K562 (cell line): ENCODE measurements at regions not wholly inside any gene's neighbourhood (a gene's known extent, or its start where the extent isn't known, plus 50 kb on each side); places are given as distances from the start of the nearest gene placed in this dataset.

Experiments used
- ATAC-seq: fragments of 200-7000 bp; cut with Tn5 transposase; 3 replicates; pipeline ENCODE4 v1.9.1; 2020; ENCODE audit warnings: moderate library complexity
- BruUV-seq: library from RNA; stranded (reverse); fragments of 400-500 nt; replicated peaks from 2 replicates; lab custom pipeline; 2021; lab: Mats Ljungman, UMichigan
- CTCF ChIA-PET: fragments of 300-600 bp; formaldehyde crosslinking; extraction: SDS; loops from one replicate; lab custom pipeline; 2021; ENCODE audit warnings: low intra/inter-chr PET ratio; lab: Yijun Ruan, JAX
- POLR2A ChIA-PET: fragments of 300-600, 350-650 bp; sonication (Branson Sonifier 250); formaldehyde crosslinking; extraction: SDS; loops from one replicate; lab custom pipeline; 2021; ENCODE audit warnings: antibody characterized with exemption, inconsistent platforms; lab: Yijun Ruan, JAX
- DNase-seq, 4 experiments: peaks; one replicate each; pipeline versions ENCODE4 v3.0.0 to v3.0.0-alpha.2; 2011 to 2018; ENCODE audit warnings: low spot score in 3 of 4, mixed read lengths in 3 of 4; ENCODE audit errors: extremely low read depth in 1 of 4
- FAIRE-seq: peaks from 2 replicates; lab custom pipeline; 2011; peaks lifted over from hg19 to GRCh38; lab: Jason Lieb, UNC
- H2AFZ ChIP-seq: 2 replicates; pipeline ENCODE4 v1.6.0; 2011; ENCODE audit warnings: low read depth, low read length, control low read depth, inconsistent platforms
- H3K27ac ChIP-seq: fragments of 200-600 bp; 3 replicates; pipeline ENCODE4 v1.8.0; 2011; ENCODE audit warnings: low read depth, mild to moderate bottlenecking, control low read depth, inconsistent platforms, low read length, moderate library complexity, mixed read lengths; ENCODE audit errors: extremely low read depth
- H3K27me3 ChIP-seq, 2 experiments: fragments of 300-600 bp in 1 of 2; 2 replicates in 1 of 2; 3 replicates in 1 of 2; pipeline versions ENCODE4 v1.6.0 to v1.8.0; 2011; ENCODE audit warnings: inconsistent platforms in 2 of 2, low read length in 2 of 2, mild to moderate bottlenecking in 1 of 2, mixed read lengths in 1 of 2, moderate library complexity in 1 of 2; ENCODE audit not compliant: control insufficient read depth in 2 of 2, insufficient read depth in 2 of 2
- H3K36me3 ChIP-seq: fragments of 300-600 bp; 3 replicates; pipeline ENCODE4 v1.8.0; 2011; ENCODE audit warnings: mild to moderate bottlenecking, low read length, inconsistent platforms; ENCODE audit not compliant: control insufficient read depth, insufficient read depth
- H3K4me1 ChIP-seq, 2 experiments: fragments of 200-600 bp in 1 of 2; replicated peaks in 1 of 2; 2 replicates in 1 of 2; 3 replicates in 1 of 2; pipeline versions ENCODE4 v1.5.1 to v1.8.0; 2011; ENCODE audit warnings: inconsistent platforms in 2 of 2, low read length in 2 of 2, mild to moderate bottlenecking in 1 of 2, mixed read lengths in 1 of 2, moderate library complexity in 1 of 2; ENCODE audit not compliant: control insufficient read depth in 2 of 2, insufficient read depth in 2 of 2
- H3K4me2 ChIP-seq: 2 replicates; pipeline ENCODE4 v1.6.1; 2011; ENCODE audit warnings: low read length, control low read depth, inconsistent platforms, mixed read lengths; ENCODE audit not compliant: insufficient read depth
- H3K4me3 ChIP-seq: fragments of 200-600 bp; sonication (generic), shearing (Covaris generic); 2 replicates; pipeline ENCODE4 v1.5.1; 2016; ENCODE audit warnings: control low read depth, inconsistent platforms
- H3K79me2 ChIP-seq: fragments of 200-600 bp; 3 replicates; pipeline ENCODE4 v1.8.0; 2011; ENCODE audit warnings: low read length, inconsistent platforms; ENCODE audit not compliant: control insufficient read depth, insufficient read depth
- H3K9ac ChIP-seq, 2 experiments: 2 replicates each; pipeline versions ENCODE4 v1.6.0 to v1.6.1; 2011; ENCODE audit warnings: low read depth in 2 of 2, low read length in 2 of 2, control low read depth in 1 of 2, inconsistent platforms in 1 of 2, mild to moderate bottlenecking in 1 of 2, mixed read lengths in 1 of 2; ENCODE audit not compliant: insufficient read depth in 1 of 2
- H3K9me1 ChIP-seq: one replicate; pipeline ENCODE4 v1.6.0; 2011; ENCODE audit warnings: inconsistent platforms, mild to moderate bottlenecking, low read length, moderate library complexity; ENCODE audit not compliant: control insufficient read depth, insufficient read depth
- H3K9me3 ChIP-seq: replicated peaks from 2 replicates; pipeline ENCODE4 v1.5.1; 2011; ENCODE audit warnings: low read depth, low read length, inconsistent platforms; ENCODE audit not compliant: control insufficient read depth, insufficient read depth
- H4K20me1 ChIP-seq: replicated peaks from 2 replicates; pipeline ENCODE4 v1.6.1; 2011; ENCODE audit warnings: low read length, inconsistent platforms, mixed read lengths; ENCODE audit not compliant: control insufficient read depth, insufficient read depth
- EP300 ChIP-seq: IDR thresholded peaks from 2 replicates; pipeline ENCODE4 v1.6.1; 2012; ENCODE audit warnings: low read length, improper control_type of control experiment
- ERF ChIP-seq: fragments of 450-650 bp; formaldehyde crosslinking; IDR thresholded peaks from 2 replicates; pipeline ENCODE4 v1.4.0; 2020; ENCODE audit warnings: mild to moderate bottlenecking, mixed read lengths
- FOXK2 ChIP-seq, 2 experiments: fragments of 450-650 bp; IDR thresholded peaks in 1 of 2; conservative IDR thresholded peaks in 1 of 2; 2 replicates each; pipeline ENCODE4 v1.6.1; 2016; ENCODE audit warnings: low read depth in 2 of 2, mild to moderate bottlenecking in 1 of 2
- LARP7 ChIP-seq: fragments of 450-650 bp; IDR thresholded peaks from 2 replicates; pipeline ENCODE4 v1.6.1; 2016
- RBM39 ChIP-seq: fragments of 200-400 bp; formaldehyde crosslinking; optimal IDR thresholded peaks from 2 replicates; pipeline ENCODE3; 2018; ENCODE audit warnings: low read depth, low read length
- SREBF1 ChIP-seq: fragments of 150-350 bp; IDR thresholded peaks from 2 replicates; pipeline ENCODE4 v1.6.1; 2014; ENCODE audit warnings: antibody characterized with exemption, low read depth, low read length, borderline replicate concordance
- SREBF2 ChIP-seq: sonication (generic); formaldehyde crosslinking; IDR thresholded peaks from 2 replicates; pipeline ENCODE4 v1.4.0; 2020; ENCODE audit warnings: mild to moderate bottlenecking, missing genetic modification reagents
- ZFP36 ChIP-seq: fragments of 150-350 bp; IDR thresholded peaks from 2 replicates; pipeline ENCODE4 v1.6.1; 2018; ENCODE audit warnings: low read length, low read depth; ENCODE audit not compliant: partially characterized antibody
- ZNF830 ChIP-seq: fragments of 250-450 bp; sonication (Bioruptor Pico); IDR thresholded peaks from 2 replicates; pipeline ENCODE4 v1.5.0; 2021; ENCODE audit warnings: mild to moderate bottlenecking
- WGBS: fragments of 100-300 bp; shearing (Covaris generic); methylation state at CpG from one replicate; pipeline ENCODE4 v1.1.6; 2016; ENCODE audit warnings: low coverage, mixed read lengths; ENCODE audit not compliant: insufficient coverage; ENCODE audit errors: missing lambda C conversion rate; 5-methylcytosine and 5-hydroxymethylcytosine counted together
- in situ Hi-C: fragments of 300-500 bp; cut with MboI; formaldehyde crosslinking; loops from 4 replicates; pipeline ENCODE4 v1.15.0; 2018; ENCODE audit warnings: inconsistent platforms, mixed read lengths
- intact Hi-C: fragments of 100-400 bp; cut with micrococcal nuclease; formaldehyde crosslinking; loops from 2 replicates; pipeline ENCODE4 v1.14.2; 2022
- TF ChIP-seq, protein P1 (sequence below): IDR thresholded peaks from 3 replicates; pipeline ENCODE4 v1.6.1; 2011; ENCODE audit warnings: borderline replicate concordance, mild to moderate bottlenecking; ENCODE audit not compliant: insufficient read length, insufficient read depth
- TF ChIP-seq, protein P2 (sequence below): sonication (generic); formaldehyde crosslinking; IDR thresholded peaks from 2 replicates; pipeline ENCODE4 v1.8.0; 2022; ENCODE audit warnings: mild to moderate bottlenecking, missing genetic modification reagents
- TF ChIP-seq, protein P3 (sequence below): fragments of 200-400 bp; formaldehyde crosslinking; IDR thresholded peaks from 2 replicates; pipeline ENCODE4 v1.6.1; 2017; ENCODE audit warnings: mild to moderate bottlenecking, low read depth, low read length, moderate library complexity
- TF ChIP-seq, protein P4 (sequence below): fragments of 450-650 bp; conservative IDR thresholded peaks from 2 replicates; pipeline ENCODE4 v1.6.1; 2016; ENCODE audit warnings: missing genetic modification characterization, low read depth, mild to moderate bottlenecking, missing compliant biosample characterization, moderate library complexity

DNA sequence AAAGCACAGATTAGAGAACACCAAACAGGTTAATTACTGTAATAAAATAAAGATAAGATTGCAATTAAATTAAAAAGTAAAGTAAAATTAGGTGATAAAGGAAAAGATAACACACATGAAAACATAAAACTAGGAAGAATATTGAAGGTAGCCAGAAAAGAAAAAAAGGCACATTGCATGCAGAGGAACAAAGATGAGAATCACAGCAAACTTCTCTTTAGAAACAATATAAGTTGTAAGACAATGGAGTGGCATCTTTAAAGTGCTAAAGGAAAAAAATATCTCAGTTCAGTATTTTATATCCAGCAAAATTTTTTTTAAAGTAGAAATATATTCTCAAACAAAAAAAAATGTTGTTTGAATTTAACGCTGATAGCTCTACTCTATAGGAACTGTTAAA lies 366.0 kb downstream of the CPS1 start:
- H3K36me3 ChIP-seq: no peaks in the 10 kb centered on the region
- no peaks in the 10 kb centered on the region for H4K20me1 ChIP-seq
- no peaks in the 10 kb centered on the region for H3K9me1 ChIP-seq
- no peaks in the 10 kb centered on the region for H3K79me2 ChIP-seq
- ATAC-seq: no peak
- no peak overlapping the region for H3K4me2 ChIP-seq
- POLR2A ChIA-PET: no interaction called here
- no peak for FAIRE-seq
- H3K9me3 ChIP-seq: no peaks in the 10 kb centered on the region
- H3K4me3 ChIP-seq: no peak overlapping the region
- CTCF ChIA-PET: no interaction called here
- no TSS peak for BruUV-seq
- no peaks in the 10 kb centered on the region for H3K4me1 ChIP-seq
- no peak for TF ChIP-seq SREBF2 (CRISPR knock-in tag)
- no peak for TF ChIP-seq SREBF1
- TF ChIP-seq, protein P1, sequence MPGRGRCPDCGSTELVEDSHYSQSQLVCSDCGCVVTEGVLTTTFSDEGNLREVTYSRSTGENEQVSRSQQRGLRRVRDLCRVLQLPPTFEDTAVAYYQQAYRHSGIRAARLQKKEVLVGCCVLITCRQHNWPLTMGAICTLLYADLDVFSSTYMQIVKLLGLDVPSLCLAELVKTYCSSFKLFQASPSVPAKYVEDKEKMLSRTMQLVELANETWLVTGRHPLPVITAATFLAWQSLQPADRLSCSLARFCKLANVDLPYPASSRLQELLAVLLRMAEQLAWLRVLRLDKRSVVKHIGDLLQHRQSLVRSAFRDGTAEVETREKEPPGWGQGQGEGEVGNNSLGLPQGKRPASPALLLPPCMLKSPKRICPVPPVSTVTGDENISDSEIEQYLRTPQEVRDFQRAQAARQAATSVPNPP: no peak
- TF ChIP-seq ZFP36: no peak
- TF ChIP-seq ZNF830: no peak
- no peaks in the 10 kb centered on the region for H3K27me3 ChIP-seq
- WGBS: 0% methylated on average over 1 of the region's 1 CpG
- H3K27ac ChIP-seq: no peak overlapping the region
- H3K9ac ChIP-seq: no peak overlapping the region
- in situ Hi-C loops (no loop called here), intact Hi-C loops (no loop called here)
- no peak overlapping the region for H2AFZ ChIP-seq
- no peak for DNase-seq

DNA sequence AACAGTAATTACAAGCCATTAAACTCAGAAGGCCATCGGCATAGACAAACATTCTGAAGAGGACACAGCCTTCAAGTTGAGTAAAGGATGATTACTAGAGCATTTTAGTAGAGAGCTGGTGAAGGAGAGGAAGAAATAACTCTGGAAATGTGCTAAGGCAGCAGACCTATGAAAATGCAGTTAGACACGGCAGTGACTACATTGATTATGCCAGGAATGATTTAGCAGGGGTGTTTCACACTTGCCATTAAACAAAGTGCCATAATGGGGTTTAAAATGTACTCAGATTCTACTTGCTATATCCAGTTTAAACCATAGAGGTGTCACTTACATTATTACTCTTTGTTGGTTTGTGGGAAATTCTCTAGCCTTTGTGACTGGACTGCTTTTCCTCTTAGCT lies 372.3 kb downstream of the CPS1 start:
- no TSS peak for BruUV-seq
- no peak overlapping the region for H3K4me3 ChIP-seq
- no peaks in the 10 kb centered on the region for H3K9me1 ChIP-seq
- CTCF ChIA-PET: no interaction called here
- in situ Hi-C loops: no loop called here
- no peaks in the 10 kb centered on the region for H3K27me3 ChIP-seq
- no peak overlapping the region for H3K27ac ChIP-seq
- H3K9me3 ChIP-seq: no peaks in the 10 kb centered on the region
- FAIRE-seq (no peak), DNase-seq (no peak), ATAC-seq (no peak)
- no peaks in the 10 kb centered on the region for H4K20me1 ChIP-seq
- H3K4me1 ChIP-seq: no peaks in the 10 kb centered on the region
- POLR2A ChIA-PET: no interaction called here
- no peak overlapping the region for H3K4me2 ChIP-seq
- no peak overlapping the region for H3K9ac ChIP-seq
- no peaks in the 10 kb centered on the region for H3K79me2 ChIP-seq
- no peaks in the 10 kb centered on the region for H3K36me3 ChIP-seq
- 0% methylated on average over 2 of the region's 2 CpGs for whole genome bisulfite sequencing
- intact Hi-C loops: no loop called here
- H2AFZ ChIP-seq: no peak overlapping the region
- TF ChIP-seq, protein P2, sequence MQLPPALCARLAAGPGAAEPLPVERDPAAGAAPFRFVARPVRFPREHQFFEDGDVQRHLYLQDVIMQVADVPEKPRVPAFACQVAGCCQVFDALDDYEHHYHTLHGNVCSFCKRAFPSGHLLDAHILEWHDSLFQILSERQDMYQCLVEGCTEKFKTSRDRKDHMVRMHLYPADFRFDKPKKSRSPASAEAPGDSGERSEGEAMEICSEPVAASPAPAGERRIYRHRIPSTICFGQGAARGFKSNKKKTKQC (CRISPR knock-in tag): no peak
- TF ChIP-seq FOXK2 (conservative IDR thresholded peaks at IDR 0.05 in 1 of 2, IDR thresholded peaks at IDR 0.05 in 1 of 2; ENCODE audit: low read depth in 2 of 2) (no peak), ERF (no peak), LARP7 (no peak), EP300 (no peak), RBM39 (no peak)
- TF ChIP-seq, protein P3, sequence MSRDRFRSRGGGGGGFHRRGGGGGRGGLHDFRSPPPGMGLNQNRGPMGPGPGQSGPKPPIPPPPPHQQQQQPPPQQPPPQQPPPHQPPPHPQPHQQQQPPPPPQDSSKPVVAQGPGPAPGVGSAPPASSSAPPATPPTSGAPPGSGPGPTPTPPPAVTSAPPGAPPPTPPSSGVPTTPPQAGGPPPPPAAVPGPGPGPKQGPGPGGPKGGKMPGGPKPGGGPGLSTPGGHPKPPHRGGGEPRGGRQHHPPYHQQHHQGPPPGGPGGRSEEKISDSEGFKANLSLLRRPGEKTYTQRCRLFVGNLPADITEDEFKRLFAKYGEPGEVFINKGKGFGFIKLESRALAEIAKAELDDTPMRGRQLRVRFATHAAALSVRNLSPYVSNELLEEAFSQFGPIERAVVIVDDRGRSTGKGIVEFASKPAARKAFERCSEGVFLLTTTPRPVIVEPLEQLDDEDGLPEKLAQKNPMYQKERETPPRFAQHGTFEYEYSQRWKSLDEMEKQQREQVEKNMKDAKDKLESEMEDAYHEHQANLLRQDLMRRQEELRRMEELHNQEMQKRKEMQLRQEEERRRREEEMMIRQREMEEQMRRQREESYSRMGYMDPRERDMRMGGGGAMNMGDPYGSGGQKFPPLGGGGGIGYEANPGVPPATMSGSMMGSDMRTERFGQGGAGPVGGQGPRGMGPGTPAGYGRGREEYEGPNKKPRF: no peak
- TF ChIP-seq, protein P4, sequence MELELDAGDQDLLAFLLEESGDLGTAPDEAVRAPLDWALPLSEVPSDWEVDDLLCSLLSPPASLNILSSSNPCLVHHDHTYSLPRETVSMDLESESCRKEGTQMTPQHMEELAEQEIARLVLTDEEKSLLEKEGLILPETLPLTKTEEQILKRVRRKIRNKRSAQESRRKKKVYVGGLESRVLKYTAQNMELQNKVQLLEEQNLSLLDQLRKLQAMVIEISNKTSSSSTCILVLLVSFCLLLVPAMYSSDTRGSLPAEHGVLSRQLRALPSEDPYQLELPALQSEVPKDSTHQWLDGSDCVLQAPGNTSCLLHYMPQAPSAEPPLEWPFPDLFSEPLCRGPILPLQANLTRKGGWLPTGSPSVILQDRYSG (tag): no peak
